HG03175 (cell line): ENCODE measurements at regions not wholly inside any gene's neighbourhood (a gene's known extent, or its start where the extent isn't known, plus 50 kb on each side); places are given as distances from the start of the nearest gene placed in this dataset.

Source experiments
- ATAC-seq: cut with Tn5 transposase; IDR thresholded peaks from one replicate; pipeline ENCODE4 v1.9.1; 2021; ENCODE audit warnings: mild to moderate bottlenecking, moderate library complexity; ENCODE audit not compliant: unreplicated experiment

DNA sequence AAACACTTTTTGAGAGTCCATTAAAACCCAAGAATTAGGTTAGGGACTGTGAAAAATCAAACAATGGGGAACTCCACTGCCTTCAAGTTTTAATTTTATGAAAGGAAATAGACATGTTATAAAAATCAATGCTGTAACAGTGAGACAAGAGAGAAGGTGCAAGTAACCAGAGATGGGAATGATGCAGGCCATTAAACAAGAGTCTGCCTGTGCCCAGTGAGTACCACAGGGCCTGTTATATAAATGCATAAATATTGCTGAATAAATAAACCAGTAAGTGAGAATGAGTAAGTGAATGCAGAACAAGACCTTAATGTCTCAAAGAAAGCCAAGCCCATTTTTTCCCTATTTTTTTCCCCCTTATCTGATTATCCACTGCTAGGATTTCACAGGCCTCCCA lies 53.3 kb upstream of the BMP2K start:
- no peak for ATAC-seq
